ENCODE measurements at regions not wholly inside any gene's neighbourhood (a gene's known extent, or its start where the extent isn't known, plus 50 kb on each side); places are given as distances from the start of the nearest gene placed in this dataset.

DNA sequence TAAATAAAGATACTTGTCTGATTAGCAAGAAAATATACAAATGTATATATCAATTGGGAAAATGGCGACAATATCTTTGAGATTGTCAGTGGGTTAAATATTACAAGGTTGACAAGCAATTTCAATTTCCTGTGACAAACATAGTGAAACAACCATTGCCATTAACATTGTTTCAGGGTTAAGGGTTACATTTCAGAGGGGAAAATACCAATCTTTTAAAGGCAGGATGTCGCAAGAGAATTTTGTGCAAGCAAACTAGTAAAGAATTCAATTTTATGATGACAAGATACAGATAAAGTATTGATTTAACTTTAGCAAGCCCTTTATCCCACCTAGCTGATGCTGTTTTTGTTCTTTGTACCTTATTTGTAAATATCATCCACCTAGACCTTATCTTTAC is 305.8 kb upstream of the GRIA3 start:
- H3K27ac Mint-ChIP-seq: no peak overlapping the region
- no peak overlapping the region for H3K4me3 Mint-ChIP-seq
- no peak overlapping the region for H3K27ac ChIP-seq (ENCODE audit: low read depth in 1 of 2, low read length in 2 of 2)
- peaks cover 7 to 10% of the 10 kb centered on the region in 2 donors for H3K9me3 ChIP-seq (replicated peaks in 1 of 2; ENCODE audit: control insufficient read depth in 1 of 2, insufficient read depth in 1 of 2, low read length in 2 of 2)
- no peaks in the 10 kb centered on the region for H4K20me1 ChIP-seq (ENCODE audit: insufficient read depth, low read length)
- H3K4me1 Mint-ChIP-seq: no peaks in the 10 kb centered on the region
- no peak overlapping the region for H2AFZ ChIP-seq (ENCODE audit: insufficient read depth, low read depth, low read length, poor library complexity, severe bottlenecking)
- peaks cover 0 to 15% (median 8%) of the 10 kb centered on the region in 7 donors for H3K9me3 Mint-ChIP-seq
- H3K36me3 Mint-ChIP-seq: no peaks in the 10 kb centered on the region
- no peak overlapping the region for H3K4me2 ChIP-seq (replicated peaks; ENCODE audit: extremely low read depth, low read length, poor library complexity, severe bottlenecking)
- no peaks in the 10 kb centered on the region for H3K79me2 ChIP-seq (ENCODE audit: insufficient read depth, low read length)
- intact Hi-C loops (cut with micrococcal nuclease): no loop called here
- no peak for DNase-seq
- H3K27me3 Mint-ChIP-seq (ENCODE audit: low read depth in 3 of 3): no peaks in the 10 kb centered on the region
- no peaks in the 10 kb centered on the region for H3K27me3 ChIP-seq (ENCODE audit: control insufficient read depth in 2 of 2, insufficient read depth in 2 of 2, low read length in 2 of 2)
- TF ChIP-seq, protein P1, sequence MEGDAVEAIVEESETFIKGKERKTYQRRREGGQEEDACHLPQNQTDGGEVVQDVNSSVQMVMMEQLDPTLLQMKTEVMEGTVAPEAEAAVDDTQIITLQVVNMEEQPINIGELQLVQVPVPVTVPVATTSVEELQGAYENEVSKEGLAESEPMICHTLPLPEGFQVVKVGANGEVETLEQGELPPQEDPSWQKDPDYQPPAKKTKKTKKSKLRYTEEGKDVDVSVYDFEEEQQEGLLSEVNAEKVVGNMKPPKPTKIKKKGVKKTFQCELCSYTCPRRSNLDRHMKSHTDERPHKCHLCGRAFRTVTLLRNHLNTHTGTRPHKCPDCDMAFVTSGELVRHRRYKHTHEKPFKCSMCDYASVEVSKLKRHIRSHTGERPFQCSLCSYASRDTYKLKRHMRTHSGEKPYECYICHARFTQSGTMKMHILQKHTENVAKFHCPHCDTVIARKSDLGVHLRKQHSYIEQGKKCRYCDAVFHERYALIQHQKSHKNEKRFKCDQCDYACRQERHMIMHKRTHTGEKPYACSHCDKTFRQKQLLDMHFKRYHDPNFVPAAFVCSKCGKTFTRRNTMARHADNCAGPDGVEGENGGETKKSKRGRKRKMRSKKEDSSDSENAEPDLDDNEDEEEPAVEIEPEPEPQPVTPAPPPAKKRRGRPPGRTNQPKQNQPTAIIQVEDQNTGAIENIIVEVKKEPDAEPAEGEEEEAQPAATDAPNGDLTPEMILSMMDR (IDR thresholded peaks at IDR 0.05): no peak
- H3K4me3 ChIP-seq (replicated peaks in 1 of 3; ENCODE audit: low read depth in 2 of 3, low read length in 3 of 3): no peak overlapping the region
- H3K4me1 ChIP-seq (ENCODE audit: control insufficient read depth in 1 of 2, insufficient read depth in 2 of 2, low read length in 2 of 2): no peaks in the 10 kb centered on the region
- no peak overlapping the region for H3K9ac ChIP-seq (ENCODE audit: insufficient read depth, low read length, poor library complexity, severe bottlenecking)
- WGBS (ENCODE audit: insufficient coverage): no CpG with 5 or more reads among the region's 2 CpGs
- H3K36me3 ChIP-seq (replicated peaks in 1 of 2; ENCODE audit: control insufficient read depth in 1 of 2, insufficient read depth in 2 of 2, low read length in 2 of 2): no peaks in the 10 kb centered on the region

DNA sequence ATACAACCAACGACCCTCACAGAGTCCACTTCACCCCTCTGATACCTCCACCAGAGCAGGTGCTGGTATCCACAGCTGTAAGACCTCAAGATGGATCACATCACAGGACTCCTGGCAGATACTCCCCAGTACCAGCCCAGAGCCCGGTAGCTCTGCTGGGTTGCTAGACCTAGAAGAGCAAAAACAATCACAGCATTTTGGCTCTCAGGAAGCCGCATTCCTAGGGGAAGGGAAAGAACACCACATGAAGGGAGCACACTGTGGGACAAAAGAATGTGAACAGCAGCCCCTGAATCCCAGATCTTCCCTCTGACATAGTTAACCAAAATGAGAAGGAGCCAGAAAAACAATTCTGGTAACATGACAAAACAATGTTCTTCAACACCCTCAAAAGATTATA is 303.1 kb upstream of the GRIA3 start:
- no peaks in the 10 kb centered on the region for H3K27me3 ChIP-seq (ENCODE audit: control insufficient read depth in 2 of 2, insufficient read depth in 2 of 2, low read length in 2 of 2)
- no peak overlapping the region for H3K4me3 ChIP-seq (replicated peaks in 1 of 3; ENCODE audit: low read depth in 2 of 3, low read length in 3 of 3)
- no peaks in the 10 kb centered on the region for H4K20me1 ChIP-seq (ENCODE audit: insufficient read depth, low read length)
- no peaks in the 10 kb centered on the region for H3K36me3 Mint-ChIP-seq
- no peak overlapping the region for H2AFZ ChIP-seq (ENCODE audit: insufficient read depth, low read depth, low read length, poor library complexity, severe bottlenecking)
- intact Hi-C loops (cut with micrococcal nuclease): no loop called here
- no peaks in the 10 kb centered on the region for H3K4me1 ChIP-seq (ENCODE audit: control insufficient read depth in 1 of 2, insufficient read depth in 2 of 2, low read length in 2 of 2)
- no peak for DNase-seq
- TF ChIP-seq, protein P1 (IDR thresholded peaks at IDR 0.05): no peak
- H3K4me3 Mint-ChIP-seq: no peak overlapping the region
- no peaks in the 10 kb centered on the region for H3K4me1 Mint-ChIP-seq
- H3K9me3 Mint-ChIP-seq: peaks cover 0 to 15% (median 11%) of the 10 kb centered on the region in 7 donors
- H3K27ac ChIP-seq (ENCODE audit: low read depth in 1 of 2, low read length in 2 of 2): no peak overlapping the region
- 75% methylated on average over 1 of the region's 3 CpGs for WGBS (ENCODE audit: insufficient coverage)
- H3K9me3 ChIP-seq (replicated peaks in 1 of 2; ENCODE audit: control insufficient read depth in 1 of 2, insufficient read depth in 1 of 2, low read length in 2 of 2): peaks cover 7 to 10% of the 10 kb centered on the region in 2 donors
- H3K27ac Mint-ChIP-seq: no peak overlapping the region
- no peak overlapping the region for H3K9ac ChIP-seq (ENCODE audit: insufficient read depth, low read length, poor library complexity, severe bottlenecking)
- H3K4me2 ChIP-seq (replicated peaks; ENCODE audit: extremely low read depth, low read length, poor library complexity, severe bottlenecking): no peak overlapping the region
- no peaks in the 10 kb centered on the region for H3K36me3 ChIP-seq (replicated peaks in 1 of 2; ENCODE audit: control insufficient read depth in 1 of 2, insufficient read depth in 2 of 2, low read length in 2 of 2)
- H3K27me3 Mint-ChIP-seq (ENCODE audit: low read depth in 3 of 3): no peaks in the 10 kb centered on the region
- H3K79me2 ChIP-seq (ENCODE audit: insufficient read depth, low read length): no peaks in the 10 kb centered on the region

Measured in CD14-positive monocyte (primary cell).